GM21619 (cell line): ENCODE measurements at regions not wholly inside any gene's neighbourhood (a gene's known extent, or its start where the extent isn't known, plus 50 kb on each side); places are given as distances from the start of the nearest gene placed in this dataset.

ENCODE experiments used
- ATAC-seq: cut with Tn5 transposase; IDR thresholded peaks from one replicate; pipeline ENCODE4 v1.9.1; 2021; ENCODE audit not compliant: unreplicated experiment

- no peak for ATAC-seq
These were observed 201.2 kb upstream of the GAS1 start for GRCh38 chr9:87148331-87149104.

- no peak for ATAC-seq
These were observed 202.5 kb upstream of the GAS1 start for GRCh38 chr9:87149799-87150198.

GRCh38 chr9:87152256-87152655, 204.9 kb upstream of the GAS1 start:
- no peak for ATAC-seq

GRCh38 chr9:87156247-87156646, 208.9 kb upstream of the GAS1 start:
- ATAC-seq = no peak

DNA sequence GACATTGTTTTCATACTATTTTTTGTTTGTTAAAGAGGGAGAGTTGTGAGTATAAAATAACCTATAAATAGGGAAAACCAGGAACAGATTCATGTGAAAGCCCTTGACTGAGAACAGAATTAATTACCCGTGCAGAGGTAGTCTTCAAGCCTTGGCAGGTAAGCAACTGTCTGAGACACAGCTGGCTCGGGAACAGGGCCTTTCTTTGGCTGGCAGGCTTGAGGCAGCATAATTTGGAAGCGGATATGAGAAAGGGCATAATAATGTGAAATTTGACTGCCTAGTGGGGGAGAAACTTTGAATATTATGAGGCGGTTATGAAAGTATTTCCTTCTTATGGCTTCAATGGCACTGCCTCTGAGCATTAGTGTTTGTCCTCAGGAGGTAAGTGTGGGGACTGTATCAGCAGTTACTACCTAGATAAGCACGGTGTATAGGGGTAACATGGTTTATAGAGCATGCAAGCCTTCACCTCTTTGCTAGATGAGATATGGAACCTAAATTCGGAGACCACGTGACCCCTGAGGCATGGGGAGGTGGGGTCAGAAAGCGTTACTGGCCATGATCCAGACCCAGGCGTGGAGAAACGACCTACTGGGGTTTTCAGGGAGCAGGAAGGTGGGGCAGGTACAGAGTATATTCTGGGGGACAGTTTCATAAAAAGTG, 210.2 kb upstream of the GAS1 start:
- no peak for ATAC-seq

GRCh38 chr9:87158765-87159164, 211.5 kb upstream of the GAS1 start:
- ATAC-seq = no peak

GRCh38 chr9:87160148-87161102, 213.1 kb upstream of the GAS1 start:
- ATAC-seq = no peak

DNA sequence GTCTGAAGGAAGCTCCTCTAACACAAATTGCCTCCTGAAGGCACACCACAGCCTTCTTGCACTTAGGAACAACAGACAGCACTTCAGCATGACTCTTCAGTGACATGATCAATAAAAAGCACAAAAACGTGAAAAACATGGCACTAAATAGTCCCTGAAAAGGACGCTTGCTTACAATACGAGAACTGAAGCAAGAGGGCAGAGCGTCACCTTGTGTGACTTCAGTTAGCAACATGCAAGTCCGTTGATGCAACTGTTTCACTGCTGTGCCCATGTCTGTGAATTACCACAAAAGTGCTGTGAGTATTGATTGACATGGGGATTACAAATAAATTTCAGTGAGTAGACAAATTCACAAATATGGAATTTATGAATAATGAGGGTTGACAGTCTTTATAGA, 219.9 kb upstream of the GAS1 start:
- ATAC-seq = no peak

GRCh38 chr9:87167582-87167981, 220.3 kb upstream of the GAS1 start:
- ATAC-seq = no peak

GRCh38 chr9:87178302-87178701, 231.0 kb upstream of the GAS1 start:
- ATAC-seq = no peak

GRCh38 chr9:87179553-87180340, 232.4 kb upstream of the GAS1 start:
- no peak for ATAC-seq

DNA sequence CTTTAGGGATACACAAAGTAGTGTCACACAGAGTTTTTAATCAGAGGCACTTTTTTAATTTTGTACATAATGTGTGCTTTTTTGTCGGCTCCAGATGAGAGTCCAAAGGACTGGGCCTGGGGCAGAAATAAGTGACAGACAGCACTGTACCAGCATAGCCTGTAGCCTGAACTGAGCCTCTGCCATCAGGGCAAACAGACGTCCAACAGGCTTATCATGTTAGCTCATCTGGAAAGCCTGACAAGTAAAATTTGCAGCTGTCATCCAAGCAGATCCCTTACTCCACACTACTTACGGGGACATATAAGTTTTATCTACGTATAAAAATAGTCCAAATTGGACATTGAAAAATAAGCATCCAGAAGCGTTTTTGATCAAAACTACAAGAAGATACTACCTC, 233.1 kb upstream of the GAS1 start:
- no peak for ATAC-seq

DNA sequence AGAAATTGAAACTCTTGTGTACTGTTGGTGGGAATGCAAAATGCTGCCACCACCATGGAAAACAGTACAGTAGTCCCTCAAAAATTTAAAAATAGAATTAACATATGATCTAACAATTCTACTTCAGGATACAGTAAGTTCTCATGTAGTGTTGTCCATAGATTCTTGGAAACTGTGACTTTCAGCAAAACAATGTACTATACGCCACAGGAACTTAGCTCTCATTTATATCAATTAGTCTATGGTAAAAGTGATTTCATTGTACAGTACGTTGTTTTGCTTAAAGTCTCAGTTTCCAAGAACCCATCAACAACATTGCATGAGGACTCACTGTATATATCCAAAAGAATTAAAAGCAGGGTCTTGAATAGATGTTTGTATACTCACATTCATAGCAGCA, 233.5 kb upstream of the GAS1 start:
- ATAC-seq = no peak

DNA sequence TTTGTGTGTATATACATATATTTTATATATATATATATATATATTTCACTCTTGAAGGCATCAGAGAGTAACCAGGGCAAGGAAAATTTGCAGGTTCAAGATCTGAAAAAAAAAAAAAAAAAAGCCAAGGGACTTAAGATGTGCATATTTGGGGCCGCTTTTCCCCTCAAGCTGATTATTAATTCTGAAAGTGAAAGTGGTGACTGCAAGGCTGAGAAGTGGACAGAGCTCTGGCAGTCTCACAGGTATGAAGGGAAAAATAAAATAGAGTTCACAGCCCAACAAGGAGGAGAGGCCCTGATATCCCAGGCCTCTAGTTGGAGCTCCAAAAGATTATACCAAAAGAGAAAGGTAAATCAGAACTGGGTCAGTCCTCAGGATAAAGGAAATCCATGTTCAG, 234.4 kb upstream of the GAS1 start:
- peak; percentile 50 for ATAC-seq

- ATAC-seq = no peak
These were observed 237.8 kb upstream of the GAS1 start for GRCh38 chr9:87184956-87185642.

DNA sequence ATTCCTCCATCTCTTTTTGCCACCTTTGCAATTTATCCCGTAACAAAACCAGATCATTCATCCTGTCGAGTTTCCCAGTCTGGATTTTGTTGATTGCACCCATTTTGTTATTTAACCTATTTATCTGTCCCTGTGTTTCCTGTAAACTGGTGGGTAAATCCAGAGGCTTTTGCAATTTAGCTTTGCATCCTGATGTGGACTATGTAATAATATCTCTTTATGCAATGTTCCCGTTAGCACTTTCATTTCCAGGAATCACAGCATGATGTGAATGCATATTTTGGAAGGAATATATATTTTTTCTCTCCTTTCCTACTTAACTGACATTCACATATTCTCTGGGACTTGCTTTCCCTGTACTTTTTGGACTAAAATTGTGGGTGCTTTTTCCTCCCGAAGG, 240.3 kb upstream of the GAS1 start:
- no peak for ATAC-seq

- ATAC-seq = no peak
These were observed 241.7 kb upstream of the GAS1 start for GRCh38 chr9:87189006-87189405.

- no peak for ATAC-seq
These were observed 245.8 kb upstream of the GAS1 start for GRCh38 chr9:87193151-87193550.

DNA sequence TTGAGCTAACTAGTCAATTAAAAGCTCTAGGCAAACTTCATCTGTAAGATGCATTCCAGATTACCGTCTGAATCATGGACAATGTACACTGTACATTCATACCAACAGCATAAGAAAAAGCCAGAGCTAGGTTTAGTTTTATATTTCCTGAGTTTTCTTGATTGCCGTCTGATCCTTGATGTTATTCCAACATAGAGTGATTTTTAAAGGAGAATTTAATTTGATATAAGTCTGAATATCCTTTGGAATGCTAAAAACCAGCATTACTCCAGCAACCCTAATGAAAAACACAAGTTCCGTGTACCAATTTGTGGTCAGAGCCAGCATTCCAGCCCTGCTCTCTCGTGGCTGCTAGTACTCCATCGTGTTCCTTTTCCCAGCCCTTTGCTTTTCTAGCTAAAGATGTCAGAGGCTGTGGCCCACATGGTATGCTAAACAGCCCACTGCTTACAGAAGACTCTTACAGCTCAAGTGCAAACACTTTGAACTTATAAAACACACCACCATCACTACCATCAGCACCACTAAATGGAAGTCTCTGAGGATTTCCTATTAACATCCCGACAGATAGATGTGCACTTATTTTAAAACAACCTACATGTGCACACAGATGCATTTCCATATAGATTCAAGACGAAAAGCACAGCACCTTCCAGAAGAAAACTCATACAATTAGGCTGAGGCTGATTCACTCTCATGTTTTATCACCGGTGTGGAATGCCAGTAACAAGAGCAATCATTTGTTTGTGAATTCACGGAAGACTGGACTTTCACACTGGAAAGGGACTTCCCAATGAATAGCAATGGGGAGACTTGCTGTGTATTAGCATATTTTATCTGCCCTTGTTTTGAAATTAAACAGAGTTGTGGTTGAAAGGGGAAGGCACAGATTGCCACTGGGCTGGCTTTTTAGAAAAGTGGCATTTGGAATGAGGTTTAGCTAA, 246.9 kb upstream of the GAS1 start:
- ATAC-seq = no peak
